ENCODE measurements at regions not wholly inside any gene's neighbourhood (a gene's known extent, or its start where the extent isn't known, plus 50 kb on each side); places are given as distances from the start of the nearest gene placed in this dataset.

DNA sequence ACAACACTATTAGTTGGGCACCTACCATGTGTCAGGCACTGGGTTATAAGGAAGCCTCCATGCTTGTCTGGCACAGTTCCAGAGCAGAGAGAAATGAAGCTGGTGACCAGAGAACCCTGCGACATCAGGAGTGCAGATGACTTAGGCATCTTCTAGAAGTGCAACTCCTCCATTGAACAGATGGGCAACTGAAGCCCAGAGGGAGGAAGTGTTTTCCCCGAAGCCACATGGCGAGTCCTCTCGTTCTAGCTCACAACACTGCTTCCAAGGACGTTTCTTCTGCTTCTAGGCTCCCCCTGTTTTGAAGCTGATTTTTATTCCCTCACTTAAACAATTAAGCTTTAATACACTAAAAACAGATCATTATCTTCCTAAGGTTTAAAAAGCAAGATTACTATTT, 109.8 kb upstream of the SYT13 start:
- Mint-ChIP-seq H3K27ac (ENCODE audit: unreplicated experiment) (no peak overlapping the region), H3K9me3 (no peaks in the 10 kb centered on the region), H3K4me3 (no peak overlapping the region), H3K4me1 (peaks cover 3% of the 10 kb centered on the region), H3K36me3 (ENCODE audit: low read depth) (no peaks in the 10 kb centered on the region), H3K27me3 (ENCODE audit: low read depth) (peaks cover 18% of the 10 kb centered on the region)
- TF ChIP-seq, protein P1, sequence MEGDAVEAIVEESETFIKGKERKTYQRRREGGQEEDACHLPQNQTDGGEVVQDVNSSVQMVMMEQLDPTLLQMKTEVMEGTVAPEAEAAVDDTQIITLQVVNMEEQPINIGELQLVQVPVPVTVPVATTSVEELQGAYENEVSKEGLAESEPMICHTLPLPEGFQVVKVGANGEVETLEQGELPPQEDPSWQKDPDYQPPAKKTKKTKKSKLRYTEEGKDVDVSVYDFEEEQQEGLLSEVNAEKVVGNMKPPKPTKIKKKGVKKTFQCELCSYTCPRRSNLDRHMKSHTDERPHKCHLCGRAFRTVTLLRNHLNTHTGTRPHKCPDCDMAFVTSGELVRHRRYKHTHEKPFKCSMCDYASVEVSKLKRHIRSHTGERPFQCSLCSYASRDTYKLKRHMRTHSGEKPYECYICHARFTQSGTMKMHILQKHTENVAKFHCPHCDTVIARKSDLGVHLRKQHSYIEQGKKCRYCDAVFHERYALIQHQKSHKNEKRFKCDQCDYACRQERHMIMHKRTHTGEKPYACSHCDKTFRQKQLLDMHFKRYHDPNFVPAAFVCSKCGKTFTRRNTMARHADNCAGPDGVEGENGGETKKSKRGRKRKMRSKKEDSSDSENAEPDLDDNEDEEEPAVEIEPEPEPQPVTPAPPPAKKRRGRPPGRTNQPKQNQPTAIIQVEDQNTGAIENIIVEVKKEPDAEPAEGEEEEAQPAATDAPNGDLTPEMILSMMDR (conservative IDR thresholded peaks at IDR 0.05) = no peak
- DNase-seq (ENCODE audit: low read depth, low spot score) = no peak

DNA sequence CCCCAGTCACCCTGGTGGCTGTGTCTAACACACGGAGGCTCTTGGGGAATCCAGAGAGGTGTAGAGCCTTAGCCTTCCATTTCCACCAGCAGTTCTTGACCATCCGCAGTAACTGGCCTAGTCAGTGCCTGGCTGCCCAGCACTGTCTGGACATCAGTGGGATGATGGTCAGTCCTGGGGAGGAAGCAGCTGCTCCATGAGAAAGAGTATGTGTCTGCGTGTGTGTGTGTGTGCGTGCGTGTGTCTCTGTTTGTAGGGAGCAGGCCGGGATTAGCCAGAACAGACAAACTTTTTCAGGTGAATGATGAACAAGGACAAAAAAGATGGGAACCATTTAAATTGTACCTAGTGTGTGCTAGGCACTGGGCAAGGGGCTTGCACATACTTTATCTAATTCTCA, 109.3 kb upstream of the SYT13 start:
- Mint-ChIP-seq H3K4me3 (no peak overlapping the region), H3K27me3 (ENCODE audit: low read depth) (peaks cover 16% of the 10 kb centered on the region)
- DNase-seq (ENCODE audit: low read depth, low spot score) = no peak

DNA sequence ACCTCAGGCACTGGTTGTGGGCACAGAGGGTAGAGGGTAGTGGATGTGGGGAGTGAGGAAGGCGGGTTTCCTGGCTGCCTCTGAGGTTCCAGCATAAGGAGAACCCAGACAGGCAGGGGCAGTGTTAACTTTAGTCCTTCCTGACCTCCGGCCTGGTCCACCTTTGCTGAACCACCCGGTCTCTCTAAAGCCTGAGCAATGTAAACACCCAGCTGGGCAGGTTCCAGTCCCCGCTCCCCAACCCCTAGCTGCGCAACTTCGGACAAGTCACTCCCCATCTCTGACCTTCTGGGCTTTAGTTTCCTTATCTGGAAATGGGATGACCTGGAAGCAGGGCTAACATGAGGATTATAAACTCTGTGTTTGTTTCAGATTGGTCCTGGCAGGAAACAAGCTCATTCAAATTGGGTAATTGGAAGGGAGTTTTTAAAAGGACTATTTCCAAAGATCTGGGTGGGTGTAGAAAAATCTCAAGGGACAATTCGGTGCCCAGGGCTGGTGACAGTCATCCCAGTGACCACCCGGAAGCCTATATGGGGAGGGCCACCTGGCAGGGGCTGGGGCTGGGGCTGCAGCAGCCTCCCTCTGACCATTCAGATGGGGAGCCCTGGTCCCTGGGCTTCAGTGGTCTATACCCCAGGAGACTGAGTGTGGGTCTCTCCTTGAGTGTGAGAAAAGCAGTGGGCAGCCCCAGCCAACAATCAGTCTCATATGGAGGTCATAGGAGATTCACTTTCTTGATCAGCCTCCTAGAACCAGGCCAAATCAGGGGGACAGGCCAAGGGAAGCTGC, 108.3 kb upstream of the SYT13 start:
- no peak for DNase-seq (ENCODE audit: low read depth, low spot score)
- H3K27me3 Mint-ChIP-seq (ENCODE audit: low read depth) = peaks cover 9% of the 10 kb centered on the region
- no peaks in the 10 kb centered on the region for H3K36me3 Mint-ChIP-seq (ENCODE audit: low read depth)
- no peaks in the 10 kb centered on the region for H3K9me3 Mint-ChIP-seq
- peaks cover 3% of the 10 kb centered on the region for H3K4me1 Mint-ChIP-seq
- TF ChIP-seq, protein P1 (conservative IDR thresholded peaks at IDR 0.05) = no peak
- no peak overlapping the region for H3K4me3 Mint-ChIP-seq
- no peak overlapping the region for H3K27ac Mint-ChIP-seq (ENCODE audit: unreplicated experiment)

More for the DNA sequence above, 109.3 kb upstream of the SYT13 start:
- Mint-ChIP-seq H3K9me3 (no peaks in the 10 kb centered on the region), H3K36me3 (ENCODE audit: low read depth) (no peaks in the 10 kb centered on the region), H3K27ac (ENCODE audit: unreplicated experiment) (no peak overlapping the region), H3K4me1 (peaks cover 3% of the 10 kb centered on the region)
- TF ChIP-seq, protein P1 (conservative IDR thresholded peaks at IDR 0.05) = no peak

DNA sequence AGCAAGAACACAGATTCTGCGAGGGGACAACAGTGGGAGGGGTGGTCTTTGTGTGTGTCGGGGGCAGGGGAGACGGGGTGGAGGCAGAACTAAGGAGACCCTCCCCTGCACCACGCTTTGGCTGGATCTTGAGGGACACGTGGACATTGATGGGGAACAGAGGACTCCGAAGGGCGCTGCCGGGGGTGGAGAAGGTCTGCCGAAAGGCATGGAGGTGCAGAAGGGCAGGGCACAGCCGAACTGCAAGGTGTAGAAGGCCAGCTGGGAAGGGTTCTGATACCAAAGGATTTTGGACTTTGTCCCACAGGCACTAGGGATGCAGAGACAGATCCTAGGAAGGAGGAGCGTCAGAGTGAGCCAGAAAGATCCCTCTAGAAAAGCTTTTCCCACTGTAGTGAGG, 107.7 kb upstream of the SYT13 start:
- Mint-ChIP-seq H3K4me1 (peaks cover 3% of the 10 kb centered on the region), H3K36me3 (ENCODE audit: low read depth) (no peaks in the 10 kb centered on the region), H3K4me3 (no peak overlapping the region), H3K27me3 (ENCODE audit: low read depth) (peaks cover 10% of the 10 kb centered on the region), H3K27ac (ENCODE audit: unreplicated experiment) (no peak overlapping the region), H3K9me3 (no peaks in the 10 kb centered on the region)
- no peak for DNase-seq (ENCODE audit: low read depth, low spot score)
- TF ChIP-seq, protein P1 (conservative IDR thresholded peaks at IDR 0.05) = no peak

DNA sequence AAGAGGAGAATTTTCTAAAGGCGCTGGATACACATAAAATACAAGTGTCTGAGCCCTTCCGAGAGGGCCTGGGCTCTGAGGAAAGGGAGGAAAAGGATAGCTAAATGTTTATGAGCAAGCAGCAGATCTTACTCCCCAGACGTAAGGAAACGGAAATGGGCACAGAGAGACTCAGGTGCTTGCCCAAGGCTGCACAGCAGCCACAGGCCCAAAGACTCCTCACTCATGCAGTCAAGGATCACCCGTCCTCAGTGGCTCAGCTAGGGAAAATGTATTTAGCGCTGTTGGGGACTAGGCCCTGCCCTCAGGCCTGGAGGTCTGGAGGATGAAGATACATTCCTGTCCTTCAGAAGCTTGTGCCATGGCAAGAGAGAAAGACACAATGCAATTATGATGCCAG, 107.2 kb upstream of the SYT13 start:
- peaks cover 14% of the 10 kb centered on the region for H3K27me3 Mint-ChIP-seq (ENCODE audit: low read depth)
- TF ChIP-seq, protein P1 (conservative IDR thresholded peaks at IDR 0.05) = no peak

More for the DNA sequence above, 107.2 kb upstream of the SYT13 start:
- Mint-ChIP-seq H3K36me3 (ENCODE audit: low read depth) (no peaks in the 10 kb centered on the region), H3K27ac (ENCODE audit: unreplicated experiment) (no peak overlapping the region), H3K9me3 (no peaks in the 10 kb centered on the region), H3K4me1 (peaks cover under 1% of the 10 kb centered on the region), H3K4me3 (no peak overlapping the region)
- no peak for DNase-seq (ENCODE audit: low read depth, low spot score)
